ENCODE measurements at regions not wholly inside any gene's neighbourhood (a gene's known extent, or its start where the extent isn't known, plus 50 kb on each side); places are given as distances from the start of the nearest gene placed in this dataset.

DNA sequence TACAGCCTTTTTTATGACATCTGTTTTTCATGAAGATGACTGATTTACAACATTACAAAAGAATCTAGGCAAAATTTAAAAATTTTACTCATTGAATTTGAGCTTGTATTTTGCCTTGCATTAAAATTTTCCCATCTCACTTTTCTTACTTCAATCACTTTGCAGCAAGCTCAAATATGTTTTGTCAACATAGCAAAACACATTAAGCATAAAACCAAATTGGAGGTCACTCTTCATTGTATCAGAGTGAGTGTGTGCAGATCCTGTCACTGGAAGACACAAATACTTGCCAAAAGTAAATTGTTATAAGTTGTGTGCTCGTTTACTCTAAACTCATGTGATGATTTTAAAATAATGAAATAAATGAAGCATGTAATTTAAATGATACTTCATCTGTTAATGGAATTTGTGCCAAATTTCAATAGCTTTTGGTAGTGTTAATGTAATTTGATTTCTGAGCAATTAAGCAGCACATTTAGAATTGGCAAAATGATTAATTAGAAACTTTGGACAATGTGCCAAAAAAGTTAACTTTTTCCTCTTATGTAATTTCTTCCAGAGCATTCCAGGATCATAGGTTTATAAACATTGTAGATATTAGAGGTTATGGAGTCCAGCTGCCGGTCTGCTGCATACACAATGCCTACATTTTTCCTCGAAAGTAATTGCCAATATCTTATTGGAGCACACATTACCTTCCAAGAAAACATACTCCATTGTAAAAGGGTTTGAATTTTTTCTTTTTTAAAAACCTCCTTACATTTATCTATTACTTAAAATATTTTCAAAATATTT, 1078.2 kb upstream of the LRRTM3 start:
- DNase-seq = no peak

DNA sequence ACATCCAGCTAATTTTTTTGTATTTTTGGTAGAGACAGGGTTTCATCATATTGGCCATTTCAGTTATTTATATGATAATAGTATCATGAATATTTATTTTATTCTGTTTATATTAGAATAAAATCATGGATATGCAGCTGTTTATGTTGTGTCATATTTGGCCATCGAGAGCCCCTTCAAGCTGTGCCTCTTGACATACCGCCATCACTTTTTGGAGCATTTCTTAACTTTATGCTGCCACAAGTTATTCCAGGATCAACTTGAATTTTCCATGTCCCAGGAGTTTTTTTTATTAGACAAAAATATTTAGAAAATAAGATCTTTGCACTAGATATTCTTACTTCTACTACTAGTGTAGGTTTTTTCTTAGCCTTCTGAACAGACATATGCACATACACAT, 1067.0 kb upstream of the LRRTM3 start:
- DNase-seq = no peak

DNA sequence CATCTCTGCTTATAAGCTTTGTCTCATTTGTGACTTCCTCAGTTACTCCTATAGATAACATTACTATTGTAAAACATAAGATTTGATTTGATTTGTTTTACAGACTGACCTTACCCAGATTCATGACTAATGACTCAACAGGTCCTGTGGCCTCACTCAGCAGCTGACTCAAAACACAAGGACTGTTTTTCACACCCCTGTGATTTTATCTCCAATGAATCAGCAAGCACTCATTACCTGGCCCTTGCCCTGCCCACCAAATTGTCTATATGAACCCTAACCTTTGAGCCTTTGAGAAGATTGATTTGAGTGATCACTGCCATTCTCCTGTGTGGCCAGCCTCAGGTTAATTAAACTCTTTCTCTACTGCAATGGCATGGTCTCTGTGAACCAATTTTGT, 1064.6 kb upstream of the LRRTM3 start:
- no peak for DNase-seq

All from activated T-cell treated with anti-CD3 and anti-CD28 coated beads for 4 hours (primary cell).